ENCODE measurements at regions not wholly inside any gene's neighbourhood (a gene's known extent, or its start where the extent isn't known, plus 50 kb on each side); places are given as distances from the start of the nearest gene placed in this dataset.
A peak's percentile ranks its signal among the peaks of the same experiment; 100 is the strongest.

GRCh38 chr6:74280130-74280692, 584.2 kb downstream of the CD109 start:
- H2AFZ ChIP-seq (ENCODE audit: low read length) = no peak overlapping the region
- CTCF ChIA-PET (ENCODE audit: low intra/inter-chr PET ratio, low total read pairs) = no interaction called here
- BruUV-seq (replicated peaks) = no TSS peak
- DNase-seq (ENCODE audit: low spot score) (no peak), FAIRE-seq (no peak), ATAC-seq (no peak)
- no peaks in the 10 kb centered on the region for H3K4me1 ChIP-seq (ENCODE audit: insufficient read depth, low read length)
- TF ChIP-seq ZNF350 (CRISPR knock-in tag; IDR thresholded peaks at IDR 0.05; ENCODE audit: borderline replicate concordance, low read depth) (no peak), STAG1 (CRISPR knock-in tag; IDR thresholded peaks at IDR 0.05) (peak; percentile 20; the same call in 1 of the 2 replicates), NKX3-1 (CRISPR knock-in tag; IDR thresholded peaks at IDR 0.05) (no peak), MXD3 (CRISPR knock-in tag; IDR thresholded peaks at IDR 0.05) (no peak)
- in situ Hi-C loops (cut with HindIII; ENCODE audit: extremely low pct_ligation_motif_present, low pct_unique_long_range_greater_than_20kb) = no loop called here
- WGBS (ENCODE audit: low lambda C conversion rate) = 25% methylated on average over 6 of the region's 6 CpGs
- no peak overlapping the region for H3K27ac ChIP-seq (ENCODE audit: extremely low read length, insufficient read depth, low read length)
- POLR2A ChIA-PET = no interaction called here
- H3K4me2 ChIP-seq (ENCODE audit: low read depth, low read length) = no peak overlapping the region
- no peak overlapping the region for H3K9ac ChIP-seq (ENCODE audit: insufficient read depth, low read depth, low read length)
- no peak overlapping the region for H3K4me3 ChIP-seq (replicated peaks in 1 of 3; ENCODE audit: insufficient read depth in 1 of 3, low read depth in 2 of 3, low read length in 3 of 3)
- no peaks in the 10 kb centered on the region for H4K20me1 ChIP-seq (ENCODE audit: insufficient read depth, low read length)
- intact Hi-C loops (cut with micrococcal nuclease; ENCODE audit: unreplicated experiment) = no loop called here
- H3K9me3 ChIP-seq (ENCODE audit: low read length) = no peaks in the 10 kb centered on the region
- no peaks in the 10 kb centered on the region for H3K27me3 ChIP-seq (ENCODE audit: control insufficient read depth in 1 of 2, insufficient read depth in 2 of 2, low read length in 2 of 2)
- no peaks in the 10 kb centered on the region for H3K36me3 ChIP-seq (replicated peaks in 1 of 2; ENCODE audit: control insufficient read depth in 1 of 2, insufficient read depth in 2 of 2, low read length in 2 of 2)
- no peaks in the 10 kb centered on the region for H3K79me2 ChIP-seq (ENCODE audit: insufficient read depth, low read length)

GRCh38 chr6:74277777-74278186, 581.8 kb downstream of the CD109 start:
- ChIA-PET POLR2A (no interaction called here), CTCF (ENCODE audit: low intra/inter-chr PET ratio, low total read pairs) (no interaction called here)
- H3K4me2 ChIP-seq (ENCODE audit: low read depth, low read length) = no peak overlapping the region
- H3K4me3 ChIP-seq (replicated peaks in 1 of 3; ENCODE audit: insufficient read depth in 1 of 3, low read depth in 2 of 3, low read length in 3 of 3) = no peak overlapping the region
- no peaks in the 10 kb centered on the region for H4K20me1 ChIP-seq (ENCODE audit: insufficient read depth, low read length)
- DNase-seq (ENCODE audit: low spot score) = no peak
- WGBS (ENCODE audit: low lambda C conversion rate) = 15% methylated on average over 6 of the region's 6 CpGs
- H3K36me3 ChIP-seq (replicated peaks in 1 of 2; ENCODE audit: control insufficient read depth in 1 of 2, insufficient read depth in 2 of 2, low read length in 2 of 2) = no peaks in the 10 kb centered on the region
- no peak for ATAC-seq
- in situ Hi-C loops (cut with HindIII; ENCODE audit: extremely low pct_ligation_motif_present, low pct_unique_long_range_greater_than_20kb) = no loop called here
- H2AFZ ChIP-seq (ENCODE audit: low read length) = no peak overlapping the region
- intact Hi-C loops (cut with micrococcal nuclease; ENCODE audit: unreplicated experiment) = no loop called here
- BruUV-seq (replicated peaks) = no TSS peak
- no peak for FAIRE-seq
- no peaks in the 10 kb centered on the region for H3K9me3 ChIP-seq (ENCODE audit: low read length)
- H3K4me1 ChIP-seq (ENCODE audit: insufficient read depth, low read length) = no peaks in the 10 kb centered on the region
- no peaks in the 10 kb centered on the region for H3K27me3 ChIP-seq (ENCODE audit: control insufficient read depth in 1 of 2, insufficient read depth in 2 of 2, low read length in 2 of 2)
- H3K79me2 ChIP-seq (ENCODE audit: insufficient read depth, low read length) = no peaks in the 10 kb centered on the region
- H3K27ac ChIP-seq (ENCODE audit: extremely low read length, insufficient read depth, low read length) = no peak overlapping the region
- no peak overlapping the region for H3K9ac ChIP-seq (ENCODE audit: insufficient read depth, low read depth, low read length)
- no peak for TF ChIP-seq ZNF879 (CRISPR knock-in tag; IDR thresholded peaks at IDR 0.05)
- TF ChIP-seq ATF7 (IDR thresholded peaks at IDR 0.05) = no peak
- no peak for TF ChIP-seq ATF7 (CRISPR knock-in tag; IDR thresholded peaks at IDR 0.05)
- no peak for TF ChIP-seq PATZ1 (CRISPR knock-in tag; IDR thresholded peaks at IDR 0.05)
- no peak for TF ChIP-seq HNRNPK (IDR thresholded peaks at IDR 0.05; ENCODE audit: low read depth, low read length, poor library complexity, severe bottlenecking)
- TF ChIP-seq TFDP2 (CRISPR knock-in tag; IDR thresholded peaks at IDR 0.05) = no peak
- no peak for TF ChIP-seq BCL6 (CRISPR knock-in tag; IDR thresholded peaks at IDR 0.05)
- TF ChIP-seq PREB (CRISPR knock-in tag; IDR thresholded peaks at IDR 0.05) = no peak
- TF ChIP-seq ZNF513 (CRISPR knock-in tag; conservative IDR thresholded peaks at IDR 0.05) = no peak
- no peak for TF ChIP-seq FLYWCH1 (CRISPR knock-in tag; IDR thresholded peaks at IDR 0.05)

Measured in HepG2 (cell line).